Body of pancreas (tissue), 4 donors: ENCODE measurements at regions not wholly inside any gene's neighbourhood (a gene's known extent, or its start where the extent isn't known, plus 50 kb on each side); places are given as distances from the start of the nearest gene placed in this dataset.

ENCODE experiments used
- ATAC-seq: fragments of 150-250 bp; one replicate; pipeline ENCODE4 v1.9.1; 2016
- DNase-seq, 4 donors: peaks; one replicate each; pipeline ENCODE4 v3.0.0-alpha.2; 2019
- H3K27ac ChIP-seq, 4 donors: fragments of 200-600 bp; sonication (generic); 1 replicate in 3 of 4; 2 replicates in 1 of 4; pipeline versions ENCODE4 v1.5.1 to v1.6.1; 2016 to 2019; ENCODE audit warnings: mild to moderate bottlenecking in 1 of 4, mixed read lengths in 1 of 4, moderate library complexity in 1 of 4
- H3K27me3 ChIP-seq, 2 donors: fragments of 200-600 bp; sonication (generic); one replicate each; pipeline ENCODE4 v1.6.0; 2016; ENCODE audit warnings: mild to moderate bottlenecking in 1 of 2
- H3K36me3 ChIP-seq, 2 donors: fragments of 200-600 bp; sonication (generic); replicated peaks in 1 of 2; 2 replicates each; pipeline ENCODE4 v1.5.1; 2016; ENCODE audit warnings: low read depth in 2 of 2; ENCODE audit not compliant: insufficient read depth in 1 of 2
- H3K4me1 ChIP-seq: fragments of 200-600 bp; sonication (generic); one replicate; pipeline ENCODE4 v1.6.0; 2016
- H3K4me3 ChIP-seq, 2 donors: fragments of 200-600 bp; sonication (generic); 1 replicate in 1 of 2; 2 replicates in 1 of 2; pipeline ENCODE4 v1.5.1; 2016 to 2019
- H3K9me3 ChIP-seq, 3 donors: fragments of 200-600 bp; sonication (generic); 1 replicate in 2 of 3; 2 replicates in 1 of 3; pipeline ENCODE4 v1.5.1; 2016
- POLR2A ChIP-seq, 3 donors: fragments of 450-650 bp; IDR thresholded peaks; one replicate each; pipeline ENCODE4 v1.6.1; 2016; ENCODE audit warnings: antibody characterized with exemption in 3 of 3, mild to moderate bottlenecking in 2 of 3
- WGBS, 2 donors: methylation state at CpG; one replicate each; pipeline ENCODE4 v1.1.5; 2017; 5-methylcytosine and 5-hydroxymethylcytosine counted together
- intact Hi-C: fragments of 100-400 bp; cut with DNase I; formaldehyde crosslinking; loops from one replicate; pipeline ENCODE4 v1.15.1; 2023
- TF ChIP-seq, protein P1 (sequence below), 7 experiments: fragments of 450-650 bp in 4 of 7; fragments of 200-600 bp in 3 of 7; sonication (generic) in 3 of 7; IDR thresholded peaks; one replicate each; pipeline ENCODE4 v1.5.1; 2016 to 2019; ENCODE audit warnings: antibody characterized with exemption in 7 of 7

DNA sequence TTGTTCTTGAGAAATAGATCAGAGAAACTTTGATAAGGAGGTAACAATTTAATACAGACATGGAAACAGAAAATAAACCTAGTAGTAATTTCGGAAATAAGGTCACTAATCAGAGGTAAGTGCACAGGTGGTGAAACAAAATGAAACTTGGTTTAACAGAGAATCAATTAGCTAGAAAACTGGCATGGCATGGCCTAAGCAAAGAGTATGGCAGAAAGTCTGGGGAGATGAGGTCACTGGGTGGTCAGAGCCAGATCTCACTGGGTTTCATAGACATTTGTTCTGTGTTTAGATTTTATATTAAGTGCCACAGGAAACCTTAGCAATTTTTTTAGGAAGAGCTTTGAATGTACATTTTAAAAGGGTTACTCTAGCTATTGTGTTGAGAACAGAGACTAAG, 1216.0 kb upstream of the PIK3C3 start:
- TF ChIP-seq, protein P1, sequence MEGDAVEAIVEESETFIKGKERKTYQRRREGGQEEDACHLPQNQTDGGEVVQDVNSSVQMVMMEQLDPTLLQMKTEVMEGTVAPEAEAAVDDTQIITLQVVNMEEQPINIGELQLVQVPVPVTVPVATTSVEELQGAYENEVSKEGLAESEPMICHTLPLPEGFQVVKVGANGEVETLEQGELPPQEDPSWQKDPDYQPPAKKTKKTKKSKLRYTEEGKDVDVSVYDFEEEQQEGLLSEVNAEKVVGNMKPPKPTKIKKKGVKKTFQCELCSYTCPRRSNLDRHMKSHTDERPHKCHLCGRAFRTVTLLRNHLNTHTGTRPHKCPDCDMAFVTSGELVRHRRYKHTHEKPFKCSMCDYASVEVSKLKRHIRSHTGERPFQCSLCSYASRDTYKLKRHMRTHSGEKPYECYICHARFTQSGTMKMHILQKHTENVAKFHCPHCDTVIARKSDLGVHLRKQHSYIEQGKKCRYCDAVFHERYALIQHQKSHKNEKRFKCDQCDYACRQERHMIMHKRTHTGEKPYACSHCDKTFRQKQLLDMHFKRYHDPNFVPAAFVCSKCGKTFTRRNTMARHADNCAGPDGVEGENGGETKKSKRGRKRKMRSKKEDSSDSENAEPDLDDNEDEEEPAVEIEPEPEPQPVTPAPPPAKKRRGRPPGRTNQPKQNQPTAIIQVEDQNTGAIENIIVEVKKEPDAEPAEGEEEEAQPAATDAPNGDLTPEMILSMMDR (IDR thresholded peaks at IDR 0.05): no peak
- TF ChIP-seq POLR2A (IDR thresholded peaks at IDR 0.05): no peak
- H3K9me3 ChIP-seq: no peaks in the 10 kb centered on the region
- ATAC-seq (no peak), DNase-seq (no peak)
- no peaks in the 10 kb centered on the region for H3K36me3 ChIP-seq
- 17 to 20% methylated on average over 1 of the region's 1 CpG for WGBS, 2 donors
- H3K4me1 ChIP-seq: no peaks in the 10 kb centered on the region
- no peak overlapping the region for H3K4me3 ChIP-seq
- intact Hi-C loops: no loop called here
- H3K27me3 ChIP-seq: no peaks in the 10 kb centered on the region
- H3K27ac ChIP-seq: no peak overlapping the region

DNA sequence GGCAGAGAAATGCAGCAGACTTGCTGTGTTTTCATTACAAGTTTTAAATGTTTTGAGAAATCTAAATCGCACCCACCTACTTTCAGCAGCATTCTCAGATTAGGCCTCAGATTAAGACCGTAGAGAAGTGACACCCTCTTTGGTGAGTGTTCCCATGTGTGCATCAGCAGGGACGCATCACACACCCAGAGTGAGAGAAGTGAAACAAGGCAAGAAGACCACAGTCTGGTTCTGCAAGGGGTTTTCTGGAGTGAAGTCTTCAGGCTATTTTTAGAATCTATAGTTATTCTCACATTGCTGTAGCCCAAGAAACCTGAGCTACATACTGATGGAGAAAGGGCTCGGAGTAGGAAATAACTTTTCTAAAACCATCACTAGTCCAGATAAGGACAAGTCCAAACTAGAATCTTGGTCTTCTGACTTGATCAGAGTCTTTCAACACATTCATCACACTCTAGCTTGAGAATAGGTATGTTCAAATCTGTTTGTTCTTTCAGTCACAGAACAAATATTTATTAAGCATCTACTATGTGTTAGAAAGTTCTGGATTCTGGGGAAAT, 1216.6 kb upstream of the PIK3C3 start:
- Histone ChIP-seq H3K27me3 (no peaks in the 10 kb centered on the region), H3K4me3 (no peak overlapping the region), H3K9me3 (no peaks in the 10 kb centered on the region), H3K36me3 (no peaks in the 10 kb centered on the region), H3K4me1 (no peaks in the 10 kb centered on the region), H3K27ac (no peak overlapping the region)
- intact Hi-C loops: no loop called here
- 56 to 67% methylated on average over 4 of the region's 4 CpGs for WGBS, 2 donors
- no peak for TF ChIP-seq POLR2A (IDR thresholded peaks at IDR 0.05)
- TF ChIP-seq, protein P1 (IDR thresholded peaks at IDR 0.05): no peak
- no peak for DNase-seq
- no peak for ATAC-seq

DNA sequence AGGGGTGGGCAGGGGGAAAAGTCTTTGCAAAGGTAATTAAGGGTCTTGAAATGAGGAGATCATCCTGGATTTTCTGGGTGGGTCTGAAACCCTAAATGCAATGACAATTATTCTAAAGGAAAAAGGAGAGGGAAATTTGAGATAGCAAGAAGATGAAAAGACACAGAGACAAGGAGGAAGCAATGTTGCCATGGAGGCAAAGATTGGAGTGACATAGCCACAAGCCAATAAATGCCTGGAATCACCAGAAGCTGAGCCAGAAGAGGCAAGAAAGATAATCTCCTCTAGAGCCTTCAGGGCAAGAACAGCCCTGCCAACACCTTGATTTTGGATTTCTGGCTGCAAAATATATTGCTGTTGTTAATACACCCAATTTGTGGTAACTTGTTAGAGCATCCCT, 1246.3 kb upstream of the PIK3C3 start:
- Histone ChIP-seq H3K9me3 (no peaks in the 10 kb centered on the region), H3K4me3 (no peak overlapping the region), H3K4me1 (no peaks in the 10 kb centered on the region), H3K36me3 (no peaks in the 10 kb centered on the region), H3K27ac (no peak overlapping the region), H3K27me3 (no peaks in the 10 kb centered on the region)
- intact Hi-C loops: no loop called here
- DNase-seq (no peak), ATAC-seq (no peak)
- TF ChIP-seq, protein P1 (IDR thresholded peaks at IDR 0.05): no peak
- no peak for TF ChIP-seq POLR2A (IDR thresholded peaks at IDR 0.05)

DNA sequence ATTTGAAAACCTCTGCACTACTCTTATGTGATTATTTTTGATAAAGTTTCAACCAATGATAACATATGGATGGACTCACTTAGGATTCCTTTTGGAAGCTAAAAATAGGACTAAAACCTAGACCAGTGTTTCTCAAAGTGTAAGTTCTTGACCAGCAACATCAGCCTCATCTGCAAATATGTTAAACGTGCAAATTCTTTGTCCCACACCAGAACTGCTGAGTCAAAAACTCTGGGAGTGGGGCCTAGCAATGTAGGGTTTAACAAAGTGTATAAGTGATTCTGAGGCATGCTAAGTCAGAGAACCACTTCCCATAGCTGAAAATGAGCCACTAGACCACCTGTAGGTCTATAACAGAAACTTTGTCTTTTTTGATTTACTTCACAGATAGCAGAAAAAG, 1247.2 kb upstream of the PIK3C3 start:
- ATAC-seq: no peak
- no peak for TF ChIP-seq POLR2A (IDR thresholded peaks at IDR 0.05)
- TF ChIP-seq, protein P1 (IDR thresholded peaks at IDR 0.05): no peak

DNA sequence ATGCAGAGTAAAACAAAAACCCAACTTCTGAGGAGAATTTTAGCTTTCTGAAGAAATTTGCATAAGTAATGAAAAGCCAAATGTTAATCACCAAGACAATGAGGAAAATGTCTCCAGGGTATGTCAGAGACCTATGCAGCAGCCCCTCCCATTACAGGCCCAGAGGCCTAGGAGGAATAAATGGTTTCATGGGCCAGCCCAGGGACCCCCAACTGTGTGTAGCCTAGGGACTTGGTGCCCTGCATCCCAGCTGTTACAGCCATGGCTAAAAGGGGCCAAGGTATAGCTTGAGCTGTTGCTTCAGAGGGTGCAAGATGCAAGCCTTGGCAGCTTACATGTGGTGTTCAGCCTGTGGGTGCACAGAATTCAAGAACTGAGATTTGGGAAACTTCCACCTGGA, 1256.9 kb upstream of the PIK3C3 start:
- no peak for DNase-seq
- Histone ChIP-seq H3K36me3 (no peaks in the 10 kb centered on the region), H3K27me3 (no peaks in the 10 kb centered on the region), H3K9me3 (no peaks in the 10 kb centered on the region), H3K4me1 (no peaks in the 10 kb centered on the region), H3K27ac (no peak overlapping the region), H3K4me3 (no peak overlapping the region)
- intact Hi-C loops: no loop called here
- ATAC-seq: no peak
- TF ChIP-seq, protein P1 (IDR thresholded peaks at IDR 0.05): no peak
- TF ChIP-seq POLR2A (IDR thresholded peaks at IDR 0.05): no peak

More for the DNA sequence above, 1247.2 kb upstream of the PIK3C3 start:
- Histone ChIP-seq H3K27ac (no peak overlapping the region), H3K4me1 (no peaks in the 10 kb centered on the region), H3K4me3 (no peak overlapping the region), H3K36me3 (no peaks in the 10 kb centered on the region), H3K9me3 (no peaks in the 10 kb centered on the region), H3K27me3 (no peaks in the 10 kb centered on the region)
- WGBS, 2 donors: 44 to 62% methylated on average over 1 of the region's 1 CpG
- no peak for DNase-seq
- intact Hi-C loops: no loop called here
